ENCODE measurements at regions not wholly inside any gene's neighbourhood (a gene's known extent, or its start where the extent isn't known, plus 50 kb on each side); places are given as distances from the start of the nearest gene placed in this dataset.

GRCh38 chr17:72212041-72212440, 91.2 kb downstream of the SOX9 start:
- no peak for DNase-seq

DNA sequence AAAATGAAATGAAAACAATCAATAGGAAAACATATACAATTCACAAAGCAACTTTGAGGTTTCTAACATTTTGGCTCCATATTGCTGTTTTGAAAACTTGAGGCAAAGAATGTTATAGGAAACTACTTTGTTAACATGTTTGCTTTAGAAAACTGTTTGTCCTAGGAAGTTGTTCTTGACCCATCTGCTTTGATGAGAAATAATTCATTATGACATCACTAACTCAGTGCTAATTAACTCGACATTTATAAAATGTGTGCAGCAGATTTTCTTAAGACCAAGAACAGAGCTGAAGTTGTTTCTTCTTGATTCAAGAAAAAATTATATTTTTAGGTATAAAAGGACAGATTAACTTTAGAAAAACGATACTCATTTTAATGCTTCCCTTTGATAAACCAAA, 94.7 kb downstream of the SOX9 start:
- DNase-seq = no peak

DNA sequence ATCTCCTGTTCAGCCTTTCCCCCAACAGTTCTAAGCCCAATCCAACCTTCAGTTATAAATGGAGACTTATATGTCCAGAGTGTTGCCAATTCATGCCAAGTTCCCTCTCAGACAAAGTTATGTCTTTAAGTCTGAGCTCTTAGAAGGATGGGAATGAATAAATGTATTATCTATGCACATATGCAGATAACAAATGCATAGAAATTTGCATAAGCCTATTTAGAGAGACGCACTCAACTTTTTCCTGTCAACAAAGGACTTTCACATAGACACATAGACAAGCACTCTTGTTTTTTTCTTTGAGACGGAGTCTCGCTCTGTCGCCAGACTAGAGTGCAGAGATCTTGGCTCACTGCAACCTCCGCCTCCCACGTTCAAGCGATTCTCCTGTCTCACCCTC, 95.1 kb downstream of the SOX9 start:
- DNase-seq = no peak

DNA sequence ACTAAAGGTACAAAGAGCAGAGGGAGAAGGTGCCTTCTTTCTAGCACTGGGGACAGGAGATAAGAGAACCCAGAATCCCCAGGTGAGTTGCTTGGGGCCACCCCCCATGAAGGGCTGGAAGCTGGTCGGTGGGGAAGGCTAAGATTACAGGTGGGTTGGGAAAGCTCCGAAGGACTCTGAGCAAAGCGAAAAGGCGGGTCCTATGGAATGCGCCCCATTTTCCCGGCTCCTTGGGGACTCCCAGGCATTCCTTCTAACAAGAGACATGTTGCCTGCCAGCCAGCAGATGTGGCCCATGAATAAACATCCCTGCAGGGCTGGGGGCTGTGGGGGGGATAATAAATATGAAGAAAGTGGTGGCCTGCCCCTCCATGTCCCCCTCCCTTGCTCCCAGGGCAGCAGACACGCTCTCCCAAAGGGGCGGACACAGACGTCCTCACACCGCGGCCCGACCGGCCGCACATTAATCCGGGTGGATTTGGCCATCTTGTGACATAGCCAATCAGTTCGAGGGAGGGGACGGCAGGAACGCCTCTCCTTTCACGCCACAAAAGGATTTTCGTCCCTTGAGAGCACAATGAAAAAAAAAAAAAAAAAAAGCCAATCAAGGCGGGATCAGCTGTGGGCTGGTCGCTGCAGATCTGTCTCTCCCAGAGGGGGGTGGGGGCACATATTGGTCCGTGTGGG, 98.5 kb downstream of the SOX9 start:
- DNase-seq = no peak

DNA sequence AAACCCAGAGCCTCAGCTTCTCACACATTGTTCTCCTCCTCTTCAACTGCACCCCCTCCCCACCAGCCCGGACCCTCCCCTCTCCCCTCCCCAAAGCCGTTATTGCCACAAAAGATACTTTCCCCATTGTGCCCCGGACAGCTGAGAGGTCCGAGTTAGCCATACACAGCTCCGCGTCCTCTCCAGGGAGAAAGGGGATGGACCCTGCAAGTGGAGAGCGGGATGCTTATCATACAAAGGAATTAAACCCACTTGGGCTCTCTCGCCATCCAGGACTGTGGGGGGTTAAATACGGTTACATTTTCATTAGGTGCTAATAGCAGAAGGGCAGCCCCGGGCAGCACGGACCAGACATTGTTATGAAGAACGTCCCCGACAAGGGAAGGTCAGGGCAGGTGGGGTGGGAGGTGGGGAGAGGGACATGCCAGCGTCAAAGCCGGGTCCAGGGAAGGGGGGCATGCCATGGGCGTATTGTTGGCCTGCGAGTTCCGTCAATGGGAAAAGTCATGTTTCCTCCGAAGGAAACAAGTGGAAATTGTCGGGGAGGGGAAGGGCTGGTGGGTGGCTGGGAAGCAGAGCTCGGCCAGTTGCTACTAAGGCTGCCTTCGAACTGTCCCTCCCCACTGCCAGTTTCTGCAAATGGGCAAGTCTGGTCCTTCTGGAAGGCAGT, 99.1 kb downstream of the SOX9 start:
- no peak for DNase-seq

DNA sequence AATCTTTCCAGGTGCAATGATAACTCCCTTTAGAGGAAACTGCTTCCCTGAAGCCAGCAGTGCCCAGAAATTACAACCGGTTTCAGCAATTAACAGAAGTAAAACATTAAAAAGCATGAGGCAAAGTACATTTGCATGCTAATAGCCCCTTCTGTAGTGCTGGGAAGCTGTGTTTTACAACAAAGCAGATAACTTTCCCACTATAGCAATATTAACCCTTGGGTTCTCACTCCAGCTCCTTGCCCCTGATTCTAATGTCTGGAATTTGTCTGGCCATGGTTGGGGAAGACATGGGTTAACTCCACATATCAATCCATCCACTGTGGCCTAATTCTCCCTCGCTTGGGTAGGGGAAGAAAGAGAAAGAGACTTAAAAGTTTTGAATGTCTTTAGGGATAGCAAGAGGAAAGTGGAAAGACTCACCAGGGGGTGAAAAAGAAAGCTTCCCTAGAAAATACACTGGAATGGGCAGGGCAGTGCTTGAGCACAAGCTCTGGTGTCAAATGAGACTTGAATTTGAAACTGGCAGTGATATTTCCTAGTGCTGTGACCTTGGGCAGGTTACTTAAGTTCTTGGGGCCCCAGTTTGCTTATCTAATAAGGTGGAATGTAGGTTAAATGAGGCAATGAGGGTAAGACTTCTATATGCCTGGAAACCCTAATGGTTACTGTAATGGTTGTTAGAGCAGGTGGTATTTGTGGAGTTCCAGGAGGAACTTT, 102.0 kb downstream of the SOX9 start:
- no peak for DNase-seq

- no peak for DNase-seq
Measured at GRCh38 chr17:72223866-72224291, 103.1 kb downstream of the SOX9 start.

DNA sequence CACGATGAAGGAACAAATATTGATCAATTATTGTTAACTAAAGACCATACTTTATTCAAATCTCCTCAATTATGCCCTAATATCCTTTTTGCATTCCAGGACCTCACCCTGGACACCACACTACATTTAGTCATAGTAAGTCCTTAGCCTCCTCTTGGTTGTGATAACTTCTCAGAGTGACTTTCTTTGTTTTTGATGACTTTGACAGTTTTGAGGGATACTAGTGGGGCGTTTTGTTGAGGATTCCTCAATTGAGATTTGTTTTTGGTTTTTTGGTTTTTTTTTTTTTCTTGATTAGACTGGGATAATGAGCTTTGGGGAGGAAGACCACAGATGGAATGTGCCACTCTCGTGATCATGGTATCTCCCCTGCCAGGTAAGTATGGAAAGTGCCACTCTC, 105.5 kb downstream of the SOX9 start:
- no peak for DNase-seq

DNA sequence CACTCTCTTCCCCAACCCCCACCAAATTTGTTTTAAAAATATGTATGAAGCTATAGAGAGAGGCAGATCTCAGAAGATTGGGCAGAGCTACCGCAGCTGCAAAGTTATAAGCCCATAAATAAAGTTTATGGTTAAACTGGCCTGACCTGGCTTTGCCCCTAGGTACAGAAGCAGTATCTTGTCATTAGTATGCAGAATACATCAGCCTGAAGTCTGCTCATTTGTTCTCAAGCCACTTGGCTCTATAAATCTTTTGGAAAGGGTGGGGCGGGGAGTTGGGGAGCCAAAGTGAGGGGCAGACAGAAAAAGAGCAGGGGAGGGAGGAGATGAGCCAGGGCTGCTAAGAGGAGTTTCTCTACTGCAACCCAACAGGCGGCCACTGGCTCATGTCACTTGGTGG, 113.2 kb downstream of the SOX9 start:
- no peak for DNase-seq

GRCh38 chr17:72234985-72235384, 114.2 kb downstream of the SOX9 start:
- DNase-seq = no peak

- no peak for DNase-seq
Measured at GRCh38 chr17:72236980-72237633, 116.3 kb downstream of the SOX9 start.

- no peak for DNase-seq
Measured at GRCh38 chr17:72238157-72238673, 117.4 kb downstream of the SOX9 start.

DNA sequence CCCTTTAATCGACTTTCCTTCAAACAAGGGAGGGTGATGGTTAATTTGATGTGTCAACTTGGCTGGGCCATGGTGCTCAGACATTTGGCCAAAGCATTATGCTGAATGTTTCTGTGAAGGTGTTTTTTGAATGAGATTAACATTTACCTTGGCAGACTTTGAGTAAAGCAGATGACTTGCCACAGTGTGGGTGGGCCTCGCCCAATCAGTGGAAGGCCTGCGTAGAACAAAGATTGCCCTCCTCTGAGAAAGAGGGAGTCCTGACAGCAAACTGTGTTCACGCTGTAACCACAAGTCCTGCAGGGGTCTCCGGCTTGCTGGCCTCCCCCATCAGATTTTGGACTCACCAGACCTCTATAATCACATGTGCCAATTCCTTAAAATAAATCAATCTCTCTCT, 118.7 kb downstream of the SOX9 start:
- DNase-seq = no peak

- no peak for DNase-seq
Measured at GRCh38 chr17:72240333-72240732, 119.5 kb downstream of the SOX9 start.

DNA sequence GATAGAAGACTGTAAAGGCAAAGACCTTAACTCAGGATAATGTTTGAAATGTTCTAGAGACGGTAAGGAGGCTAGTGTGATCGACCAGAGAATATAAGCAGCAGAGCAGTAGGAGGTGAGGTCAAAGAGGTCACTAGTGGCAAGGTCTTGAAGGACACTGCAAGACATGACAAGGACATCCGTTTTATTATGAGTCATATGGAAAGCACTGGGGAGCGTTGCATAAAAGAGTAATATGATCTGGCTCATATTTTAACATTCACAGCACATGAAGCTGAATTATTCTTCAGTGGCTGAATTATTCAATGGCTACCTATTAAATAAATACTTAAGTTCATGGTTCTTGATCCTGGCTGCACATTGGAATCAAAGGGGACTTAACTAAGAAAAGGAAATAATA, 123.7 kb downstream of the SOX9 start:
- no peak for DNase-seq

DNA sequence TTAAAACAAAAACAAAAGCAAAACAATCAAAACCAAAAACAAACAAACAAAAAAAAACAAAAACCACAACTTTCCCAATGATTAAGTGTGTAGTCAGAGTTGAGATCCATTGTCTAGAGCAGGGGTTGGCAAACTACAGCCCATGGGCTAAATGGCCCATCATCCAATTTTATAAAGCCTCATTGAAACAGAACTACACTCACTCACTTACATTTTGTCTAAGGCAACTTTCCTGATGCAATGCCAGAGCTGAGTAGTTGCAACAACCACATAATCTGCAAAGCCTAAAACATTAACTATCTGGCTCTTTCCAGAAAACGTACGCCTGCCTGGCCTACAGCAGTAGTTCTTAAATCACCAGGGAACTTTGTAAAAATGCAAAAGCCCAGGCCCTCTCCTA, 124.1 kb downstream of the SOX9 start:
- no peak for DNase-seq

DNA sequence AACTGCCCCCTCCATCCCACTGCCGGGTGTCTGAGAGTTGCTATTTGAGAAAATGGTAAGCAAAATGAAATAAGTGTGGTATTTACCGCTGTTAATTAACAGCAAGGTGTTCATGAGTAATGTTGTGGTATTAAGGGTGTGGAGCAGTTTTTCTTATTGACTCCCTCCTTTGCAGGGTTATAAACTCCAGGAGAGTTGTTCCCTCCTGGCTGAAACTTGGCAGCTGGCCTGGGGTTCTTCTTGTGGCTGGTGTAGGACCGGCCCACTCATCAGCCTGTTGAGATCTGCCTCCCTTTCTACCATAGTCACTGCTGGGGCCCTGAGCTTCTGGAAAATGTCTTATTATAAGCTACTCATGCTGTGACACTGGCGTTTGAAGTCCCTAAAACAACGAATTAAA, 128.6 kb downstream of the SOX9 start:
- no peak for DNase-seq

DNA sequence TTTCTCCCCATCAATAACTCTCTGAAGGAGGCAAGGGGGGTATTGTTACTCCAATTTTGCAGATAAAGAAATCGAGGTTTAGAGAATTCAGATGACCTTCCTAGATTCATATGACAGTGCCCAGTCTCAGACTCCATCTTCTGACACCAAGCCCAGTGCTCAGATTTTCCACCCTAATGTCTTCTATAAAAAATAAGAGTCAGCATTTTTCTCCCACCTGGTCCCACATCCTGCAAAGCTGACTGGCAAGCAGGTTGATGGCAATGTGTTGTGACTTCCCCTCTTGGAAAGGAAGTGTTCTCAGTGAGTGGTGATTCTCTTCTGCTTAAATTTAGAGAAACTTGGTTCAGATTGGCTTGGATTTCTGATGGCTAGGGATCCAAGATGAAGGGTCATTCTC, 129.4 kb downstream of the SOX9 start:
- DNase-seq = no peak

DNA sequence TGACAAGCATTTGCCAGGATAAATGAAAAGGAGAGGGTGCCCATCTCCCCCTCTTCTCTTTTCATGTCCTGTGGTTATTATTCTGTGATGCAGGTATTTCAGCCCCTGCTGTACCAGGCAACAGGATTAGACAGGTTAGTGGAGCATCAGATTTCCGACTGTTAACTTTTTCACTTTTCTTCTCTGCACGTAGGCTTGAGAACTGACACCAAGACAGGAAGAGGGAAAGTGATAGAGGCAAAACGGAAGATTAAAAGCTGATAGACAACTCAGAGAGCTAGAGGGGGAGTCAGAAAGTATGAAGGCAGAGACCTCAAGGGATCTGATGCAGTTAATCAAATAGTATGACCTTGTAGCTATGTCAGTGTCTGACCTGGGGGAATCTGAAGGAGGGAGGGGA, 132.8 kb downstream of the SOX9 start:
- no peak for DNase-seq

- no peak for DNase-seq
Measured at GRCh38 chr17:72254808-72255449, 134.1 kb downstream of the SOX9 start.

- no peak for DNase-seq
Measured at GRCh38 chr17:72255481-72255880, 134.7 kb downstream of the SOX9 start.

DNA sequence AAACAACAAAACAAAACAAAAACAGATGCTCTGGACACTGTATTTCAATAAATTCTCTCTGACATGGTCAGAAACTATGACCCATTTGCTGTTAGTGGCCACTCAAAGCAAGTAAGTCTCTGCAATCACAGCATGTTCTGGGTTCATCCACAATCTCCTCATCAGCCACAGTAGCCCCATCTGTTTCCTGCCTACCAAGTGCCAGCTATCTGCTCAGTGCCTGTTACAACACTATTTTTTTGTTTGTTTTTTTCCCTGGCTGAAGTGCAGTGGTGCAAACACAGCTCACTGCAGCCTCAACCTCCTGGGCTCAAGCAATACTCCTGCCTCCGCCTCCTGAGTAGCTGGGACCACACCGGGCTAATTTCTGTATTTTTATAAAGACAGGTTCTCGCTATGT, 137.9 kb downstream of the SOX9 start:
- DNase-seq = no peak

- DNase-seq = no peak
Measured at GRCh38 chr17:72259922-72260321, 139.1 kb downstream of the SOX9 start.
